ENCODE measurements at regions not wholly inside any gene's neighbourhood (a gene's known extent, or its start where the extent isn't known, plus 50 kb on each side); places are given as distances from the start of the nearest gene placed in this dataset.

DNA sequence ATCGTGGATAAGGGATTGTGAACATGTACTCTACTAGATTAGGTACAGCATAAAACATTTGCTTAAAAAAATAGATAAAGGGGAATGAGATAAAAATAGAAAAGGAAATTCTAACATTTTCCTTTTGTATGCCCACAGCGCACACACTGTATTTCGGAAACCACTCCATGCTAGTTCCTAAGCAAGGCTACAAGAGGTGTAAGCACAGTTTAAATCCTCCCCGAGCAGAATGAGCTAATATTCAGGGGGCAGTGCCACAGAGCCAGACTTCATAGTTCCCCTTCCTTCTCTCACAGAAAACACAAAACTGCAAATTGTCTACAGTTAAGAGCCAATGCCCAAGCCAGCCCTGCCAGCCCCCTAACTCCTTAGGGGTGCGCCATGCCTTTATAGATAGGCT, 159.4 kb downstream of the ZNF281 start:
- Histone ChIP-seq H3K36me3 (ENCODE audit: control insufficient read depth, insufficient read depth, low read length) (no peaks in the 10 kb centered on the region), H3K4me1 (ENCODE audit: control insufficient read depth, insufficient read depth, low read length) (peaks cover 8% of the 10 kb centered on the region), H3K9ac (ENCODE audit: low read length) (no peak overlapping the region), H3K27me3 (ENCODE audit: control insufficient read depth, insufficient read depth, low read length) (no peaks in the 10 kb centered on the region), H3K4me3 (ENCODE audit: low read depth, low read length) (no peak overlapping the region), H3K27ac (ENCODE audit: low read depth, low read length) (no peak overlapping the region), H3K9me3 (ENCODE audit: control insufficient read depth, insufficient read depth, low read depth, low read length) (no peaks in the 10 kb centered on the region)

- no peak overlapping the region for H3K9ac ChIP-seq (ENCODE audit: low read length)
- H3K9me3 ChIP-seq (ENCODE audit: control insufficient read depth, insufficient read depth, low read depth, low read length), result no peaks in the 10 kb centered on the region
- H3K27ac ChIP-seq (ENCODE audit: low read depth, low read length), result no peak overlapping the region
- H3K36me3 ChIP-seq (ENCODE audit: control insufficient read depth, insufficient read depth, low read length), result no peaks in the 10 kb centered on the region
- peaks cover 8% of the 10 kb centered on the region for H3K4me1 ChIP-seq (ENCODE audit: control insufficient read depth, insufficient read depth, low read length)
- H3K4me3 ChIP-seq (ENCODE audit: low read depth, low read length), result no peak overlapping the region
- no peaks in the 10 kb centered on the region for H3K27me3 ChIP-seq (ENCODE audit: control insufficient read depth, insufficient read depth, low read length)
Observed at GRCh38 chr1:200248541-200248940, 161.3 kb downstream of the ZNF281 start.

DNA sequence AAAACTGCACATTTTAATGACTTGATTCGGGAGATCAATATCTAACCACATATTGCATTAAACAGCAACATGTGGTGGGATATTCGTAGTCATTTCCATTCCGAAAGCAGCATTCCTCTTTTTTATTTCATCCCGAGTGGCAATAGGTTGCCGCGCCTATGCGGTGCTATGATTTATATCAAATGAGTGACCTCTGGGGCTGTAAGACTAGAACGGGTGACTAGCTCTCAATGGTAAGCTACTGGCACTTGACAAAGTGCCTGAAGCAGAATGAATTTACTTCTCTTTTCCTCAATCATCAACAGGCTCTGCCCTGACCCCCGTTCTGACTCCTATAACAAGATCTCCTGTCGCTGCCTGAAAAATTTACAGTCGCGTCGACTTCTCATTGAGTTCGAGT, 162.3 kb downstream of the ZNF281 start:
- no peak overlapping the region for H3K4me3 ChIP-seq (ENCODE audit: low read depth, low read length)
- H3K27me3 ChIP-seq (ENCODE audit: control insufficient read depth, insufficient read depth, low read length), result no peaks in the 10 kb centered on the region
- H3K36me3 ChIP-seq (ENCODE audit: control insufficient read depth, insufficient read depth, low read length), result no peaks in the 10 kb centered on the region
- H3K9ac ChIP-seq (ENCODE audit: low read length), result no peak overlapping the region
- H3K9me3 ChIP-seq (ENCODE audit: control insufficient read depth, insufficient read depth, low read depth, low read length), result no peaks in the 10 kb centered on the region
- H3K27ac ChIP-seq (ENCODE audit: low read depth, low read length), result no peak overlapping the region
- peaks cover 15% of the 10 kb centered on the region for H3K4me1 ChIP-seq (ENCODE audit: control insufficient read depth, insufficient read depth, low read length)

DNA sequence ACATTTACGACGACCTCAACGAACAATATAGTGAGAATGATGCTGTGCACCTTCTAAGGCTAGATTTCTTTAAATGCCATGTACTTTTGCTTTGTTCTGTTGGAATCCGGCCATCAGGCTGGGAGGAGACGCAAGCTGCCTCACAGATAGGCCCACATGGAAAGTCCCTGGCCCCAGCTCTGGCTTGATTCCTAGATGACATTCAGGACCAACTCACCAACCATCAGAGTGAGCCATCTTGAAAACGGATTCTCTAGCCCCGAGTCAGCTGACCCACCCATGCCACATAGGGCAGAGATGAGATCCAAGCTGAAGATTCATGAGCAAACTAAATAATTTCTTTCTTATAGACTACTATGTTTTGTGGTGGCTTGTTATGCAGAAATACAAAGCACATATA, 164.4 kb downstream of the ZNF281 start:
- H3K4me3 ChIP-seq (ENCODE audit: low read depth, low read length), result no peak overlapping the region
- no peaks in the 10 kb centered on the region for H3K9me3 ChIP-seq (ENCODE audit: control insufficient read depth, insufficient read depth, low read depth, low read length)
- H3K27ac ChIP-seq (ENCODE audit: low read depth, low read length), result no peak overlapping the region
- H3K4me1 ChIP-seq (ENCODE audit: control insufficient read depth, insufficient read depth, low read length), result peaks cover 22% of the 10 kb centered on the region
- H3K27me3 ChIP-seq (ENCODE audit: control insufficient read depth, insufficient read depth, low read length), result no peaks in the 10 kb centered on the region
- H3K36me3 ChIP-seq (ENCODE audit: control insufficient read depth, insufficient read depth, low read length), result no peaks in the 10 kb centered on the region
- no peak overlapping the region for H3K9ac ChIP-seq (ENCODE audit: low read length)

DNA sequence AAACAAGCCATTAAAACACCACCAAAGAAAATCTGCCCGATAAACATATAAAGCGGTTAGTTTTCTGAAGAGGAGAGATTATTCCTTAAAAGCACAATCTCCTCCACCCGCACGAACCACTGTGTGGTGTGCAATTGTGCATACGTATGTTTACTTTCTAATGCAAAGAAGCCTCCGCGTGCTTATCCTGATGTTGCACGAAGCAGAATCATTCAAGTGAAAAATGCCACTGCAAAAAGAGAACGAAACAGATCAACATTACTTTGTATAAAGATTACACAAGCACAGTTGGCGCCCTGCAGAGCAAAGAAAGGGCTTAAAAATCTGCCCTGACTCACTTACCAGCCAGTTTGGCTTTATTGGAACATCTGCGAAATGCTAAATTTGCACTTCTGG, 166.8 kb downstream of the ZNF281 start:
- no peak overlapping the region for H3K4me3 ChIP-seq (ENCODE audit: low read depth, low read length)

GRCh38 chr1:200242110-200243041, 167.5 kb downstream of the ZNF281 start:
- no peaks in the 10 kb centered on the region for H3K36me3 ChIP-seq (ENCODE audit: control insufficient read depth, insufficient read depth, low read length)
- H3K4me3 ChIP-seq (ENCODE audit: low read depth, low read length), result no peak overlapping the region
- H3K4me1 ChIP-seq (ENCODE audit: control insufficient read depth, insufficient read depth, low read length), result peaks cover 19% of the 10 kb centered on the region
- no peak overlapping the region for H3K9ac ChIP-seq (ENCODE audit: low read length)
- H3K9me3 ChIP-seq (ENCODE audit: control insufficient read depth, insufficient read depth, low read depth, low read length), result no peaks in the 10 kb centered on the region
- no peaks in the 10 kb centered on the region for H3K27me3 ChIP-seq (ENCODE audit: control insufficient read depth, insufficient read depth, low read length)
- no peak overlapping the region for H3K27ac ChIP-seq (ENCODE audit: low read depth, low read length)

More for the DNA sequence above, 166.8 kb downstream of the ZNF281 start:
- no peaks in the 10 kb centered on the region for H3K27me3 ChIP-seq (ENCODE audit: control insufficient read depth, insufficient read depth, low read length)
- H3K36me3 ChIP-seq (ENCODE audit: control insufficient read depth, insufficient read depth, low read length), result no peaks in the 10 kb centered on the region
- H3K27ac ChIP-seq (ENCODE audit: low read depth, low read length), result no peak overlapping the region
- H3K4me1 ChIP-seq (ENCODE audit: control insufficient read depth, insufficient read depth, low read length), result peaks cover 19% of the 10 kb centered on the region
- H3K9me3 ChIP-seq (ENCODE audit: control insufficient read depth, insufficient read depth, low read depth, low read length), result no peaks in the 10 kb centered on the region
- H3K9ac ChIP-seq (ENCODE audit: low read length), result no peak overlapping the region

DNA sequence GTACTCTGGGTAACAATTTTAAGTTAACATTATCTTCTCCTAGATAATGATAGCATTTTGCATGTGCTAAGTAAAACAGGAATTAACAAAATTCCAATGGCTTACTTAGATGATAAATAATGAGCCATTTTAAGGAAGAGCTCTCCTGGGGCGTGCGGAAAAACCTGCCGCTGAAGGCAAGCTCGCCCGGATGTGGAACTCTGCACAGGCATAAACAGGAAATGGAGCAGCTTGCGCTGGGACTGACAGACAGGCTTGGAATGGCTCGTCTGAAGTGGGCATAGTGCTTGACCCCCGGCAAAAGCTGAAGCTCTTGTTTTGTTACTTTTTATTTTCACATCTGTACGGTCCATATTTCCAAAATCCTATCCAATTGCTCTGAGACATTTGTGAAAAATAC, 169.2 kb downstream of the ZNF281 start:
- no peak overlapping the region for H3K27ac ChIP-seq (ENCODE audit: low read depth, low read length)
- H3K9ac ChIP-seq (ENCODE audit: low read length), result no peak overlapping the region

GRCh38 chr1:200238311-200238710, 171.5 kb downstream of the ZNF281 start:
- no peak overlapping the region for H3K27ac ChIP-seq (ENCODE audit: low read depth, low read length)
- H3K9me3 ChIP-seq (ENCODE audit: control insufficient read depth, insufficient read depth, low read depth, low read length), result no peaks in the 10 kb centered on the region
- no peaks in the 10 kb centered on the region for H3K36me3 ChIP-seq (ENCODE audit: control insufficient read depth, insufficient read depth, low read length)
- peaks cover 9% of the 10 kb centered on the region; the same call in 1 of the 2 replicates for H3K27me3 ChIP-seq (ENCODE audit: control insufficient read depth, insufficient read depth, low read length)
- no peak overlapping the region for H3K9ac ChIP-seq (ENCODE audit: low read length)
- no peak overlapping the region for H3K4me3 ChIP-seq (ENCODE audit: low read depth, low read length)
- peaks cover 23% of the 10 kb centered on the region for H3K4me1 ChIP-seq (ENCODE audit: control insufficient read depth, insufficient read depth, low read length)

More for the DNA sequence above, 169.2 kb downstream of the ZNF281 start:
- Histone ChIP-seq H3K27me3 (ENCODE audit: control insufficient read depth, insufficient read depth, low read length) (peaks cover 5% of the 10 kb centered on the region; the same call in 1 of the 2 replicates), H3K4me1 (ENCODE audit: control insufficient read depth, insufficient read depth, low read length) (peaks cover 19% of the 10 kb centered on the region), H3K36me3 (ENCODE audit: control insufficient read depth, insufficient read depth, low read length) (no peaks in the 10 kb centered on the region), H3K4me3 (ENCODE audit: low read depth, low read length) (no peak overlapping the region), H3K9me3 (ENCODE audit: control insufficient read depth, insufficient read depth, low read depth, low read length) (no peaks in the 10 kb centered on the region)

DNA sequence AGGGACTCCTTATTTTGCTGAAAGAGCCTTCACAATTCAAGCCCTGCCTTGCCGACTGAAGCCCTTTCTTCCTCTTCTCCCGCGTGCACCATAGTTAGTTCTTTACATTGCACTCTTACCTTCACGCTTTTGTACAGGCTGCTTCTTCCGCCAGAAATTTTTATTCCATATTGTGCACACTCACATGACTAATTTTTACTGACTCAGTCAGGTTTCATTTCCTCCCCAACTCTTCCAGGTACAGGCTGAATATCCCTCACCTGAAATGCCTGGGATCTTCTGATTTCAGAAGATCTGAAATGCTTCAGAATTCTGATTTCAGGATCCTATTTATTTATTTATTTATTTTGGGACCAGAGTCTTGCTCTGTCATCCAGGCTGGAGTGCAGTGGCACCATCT, 172.8 kb downstream of the ZNF281 start:
- no peaks in the 10 kb centered on the region for H3K36me3 ChIP-seq (ENCODE audit: control insufficient read depth, insufficient read depth, low read length)
- no peak overlapping the region for H3K4me3 ChIP-seq (ENCODE audit: low read depth, low read length)
- H3K9ac ChIP-seq (ENCODE audit: low read length), result no peak overlapping the region
- peaks cover 11% of the 10 kb centered on the region; the same call in 1 of the 2 replicates for H3K4me1 ChIP-seq (ENCODE audit: control insufficient read depth, insufficient read depth, low read length)
- H3K27ac ChIP-seq (ENCODE audit: low read depth, low read length), result no peak overlapping the region
- H3K27me3 ChIP-seq (ENCODE audit: control insufficient read depth, insufficient read depth, low read length), result peaks cover 9% of the 10 kb centered on the region; the same call in 1 of the 2 replicates
- no peaks in the 10 kb centered on the region for H3K9me3 ChIP-seq (ENCODE audit: control insufficient read depth, insufficient read depth, low read depth, low read length)

GRCh38 chr1:200234938-200235337, 174.9 kb downstream of the ZNF281 start:
- Histone ChIP-seq H3K27me3 (ENCODE audit: control insufficient read depth, insufficient read depth, low read length) (peaks cover 9% of the 10 kb centered on the region; the same call in 1 of the 2 replicates), H3K4me1 (ENCODE audit: control insufficient read depth, insufficient read depth, low read length) (peaks cover 5% of the 10 kb centered on the region; the same call in 1 of the 2 replicates), H3K4me3 (ENCODE audit: low read depth, low read length) (no peak overlapping the region)

GRCh38 chr1:200233393-200233792, 176.4 kb downstream of the ZNF281 start:
- Histone ChIP-seq H3K27ac (ENCODE audit: low read depth, low read length) (no peak overlapping the region), H3K27me3 (ENCODE audit: control insufficient read depth, insufficient read depth, low read length) (peaks cover 9% of the 10 kb centered on the region; the same call in 1 of the 2 replicates), H3K4me1 (ENCODE audit: control insufficient read depth, insufficient read depth, low read length) (peaks cover 13% of the 10 kb centered on the region), H3K4me3 (ENCODE audit: low read depth, low read length) (no peak overlapping the region), H3K36me3 (ENCODE audit: control insufficient read depth, insufficient read depth, low read length) (no peaks in the 10 kb centered on the region), H3K9ac (ENCODE audit: low read length) (no peak overlapping the region), H3K9me3 (ENCODE audit: control insufficient read depth, insufficient read depth, low read depth, low read length) (no peaks in the 10 kb centered on the region)

More at GRCh38 chr1:200234938-200235337, 174.9 kb downstream of the ZNF281 start:
- no peak overlapping the region for H3K27ac ChIP-seq (ENCODE audit: low read depth, low read length)
- H3K9ac ChIP-seq (ENCODE audit: low read length), result no peak overlapping the region
- no peaks in the 10 kb centered on the region for H3K36me3 ChIP-seq (ENCODE audit: control insufficient read depth, insufficient read depth, low read length)
- no peaks in the 10 kb centered on the region for H3K9me3 ChIP-seq (ENCODE audit: control insufficient read depth, insufficient read depth, low read depth, low read length)

All from HUES6 (cell line).